GM19372 (cell line): ENCODE measurements at regions not wholly inside any gene's neighbourhood (a gene's known extent, or its start where the extent isn't known, plus 50 kb on each side); places are given as distances from the start of the nearest gene placed in this dataset.
A peak's percentile ranks its signal among the peaks of the same experiment; 100 is the strongest.

ENCODE experiments used
- ATAC-seq: cut with Tn5 transposase; IDR thresholded peaks from one replicate; pipeline ENCODE4 v1.9.1; 2021; ENCODE audit warnings: mild to moderate bottlenecking, low read depth, moderate library complexity; ENCODE audit not compliant: unreplicated experiment

DNA sequence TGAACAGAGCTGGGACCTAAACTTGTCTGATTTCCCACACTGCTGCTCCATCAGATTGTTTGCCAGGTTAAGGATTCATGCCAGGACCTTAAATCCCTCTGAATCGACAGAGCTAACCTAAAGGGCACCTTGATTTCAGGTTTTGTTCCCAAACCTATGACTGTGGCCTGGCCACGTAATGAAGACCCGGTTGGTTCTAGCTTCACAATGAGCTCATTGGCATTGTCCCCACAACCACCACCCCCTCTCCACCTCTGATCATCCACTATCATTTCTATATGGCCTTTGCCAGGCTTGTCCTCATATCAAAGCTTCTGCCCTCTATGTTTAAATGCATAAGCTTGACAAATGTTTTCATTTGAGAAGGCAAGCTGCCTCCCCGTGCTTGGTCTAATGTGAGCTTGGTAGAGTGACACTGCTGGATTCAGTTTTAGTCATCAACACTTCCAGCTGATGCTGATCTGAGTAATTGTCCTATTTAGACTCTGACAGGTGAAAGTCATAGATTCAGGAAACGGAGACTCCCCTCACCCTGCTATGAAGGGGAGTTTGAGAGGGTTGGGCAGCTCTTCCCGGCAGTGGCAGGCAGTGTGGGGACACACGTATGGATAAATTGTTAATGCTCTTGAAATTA, 407.1 kb upstream of the CFAP20DC start:
- ATAC-seq, result peak; percentile 83

DNA sequence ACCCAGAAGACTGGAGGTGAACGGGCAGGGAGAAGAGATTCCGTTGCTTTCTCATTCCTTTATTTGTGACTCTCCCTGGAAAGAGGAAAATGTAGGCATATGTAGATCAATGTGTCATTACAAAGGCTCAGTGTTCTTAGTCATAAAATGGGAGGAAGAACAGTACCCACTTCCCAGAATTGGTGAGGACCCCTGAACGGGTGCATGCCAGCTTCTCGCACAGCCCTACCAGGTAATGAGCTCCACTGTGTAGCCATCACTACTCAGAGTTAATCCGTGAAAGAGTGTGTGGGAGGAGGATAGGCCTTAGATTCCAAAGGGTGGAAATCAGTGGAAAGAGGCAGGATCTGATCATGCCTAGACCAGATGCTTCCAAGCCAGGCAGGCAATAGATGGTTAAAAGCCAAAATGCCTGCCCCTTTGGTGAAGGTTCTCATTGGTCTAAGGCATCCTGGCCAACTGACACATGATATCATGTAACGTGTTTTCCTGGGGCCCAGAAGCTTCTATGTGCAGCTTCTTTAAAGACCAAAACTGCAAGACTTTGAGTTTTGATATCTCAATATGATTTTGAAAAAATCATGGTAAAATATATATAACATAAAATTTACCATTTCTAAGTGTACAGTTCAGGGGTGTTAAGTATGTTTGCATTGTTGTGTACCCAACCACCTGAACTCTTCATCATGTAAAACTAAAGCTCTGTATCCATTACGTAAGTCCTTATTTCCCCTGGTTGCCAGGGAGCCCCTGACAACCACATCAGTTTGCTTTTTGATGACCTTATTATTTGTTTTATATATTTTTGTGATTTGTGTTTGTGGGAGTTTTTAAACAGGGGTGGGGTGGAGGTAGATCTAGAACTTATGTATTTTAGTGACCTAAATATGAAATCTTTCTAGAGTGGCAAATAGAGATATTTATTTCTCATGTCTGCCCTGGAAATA, 402.2 kb upstream of the CFAP20DC start:
- ATAC-seq, result no peak

DNA sequence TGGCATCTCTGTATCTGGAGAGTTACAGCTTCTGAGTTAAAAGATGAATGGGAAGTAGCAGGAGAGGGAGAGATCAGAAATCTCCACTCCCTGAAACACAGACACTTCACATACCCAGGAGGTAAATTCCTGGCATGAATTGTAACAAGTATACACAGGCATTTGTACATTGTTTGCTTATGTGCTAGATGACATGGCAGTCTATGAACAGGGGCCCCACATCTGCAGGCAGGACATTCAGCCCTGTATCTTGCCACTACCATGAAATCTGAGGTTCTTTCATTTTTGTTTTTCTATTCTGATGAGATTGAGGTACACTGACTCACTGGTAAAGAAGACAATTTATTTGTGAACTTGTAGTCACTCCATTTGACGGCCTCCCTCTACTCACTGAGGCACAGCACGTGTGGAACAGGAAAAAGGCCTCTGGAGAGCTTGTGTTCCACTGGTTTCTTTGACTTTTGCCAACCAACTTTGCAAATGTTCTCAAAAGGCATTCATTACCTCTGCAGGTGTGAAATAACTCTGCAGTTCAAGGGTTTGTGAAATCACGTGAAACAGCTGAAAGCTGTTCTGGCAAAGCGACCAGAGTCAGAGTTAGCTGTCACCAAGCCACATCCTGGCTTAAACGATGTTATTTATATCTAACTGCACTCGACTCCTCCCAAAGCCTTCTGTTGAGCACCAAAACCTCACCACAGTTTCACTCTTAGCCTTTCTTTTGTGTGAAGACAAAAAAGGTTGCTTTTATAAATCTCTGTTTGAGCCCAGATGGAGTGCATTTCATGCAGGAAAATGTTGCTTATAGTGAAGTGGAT, 401.3 kb upstream of the CFAP20DC start:
- ATAC-seq, result peak; percentile 93

DNA sequence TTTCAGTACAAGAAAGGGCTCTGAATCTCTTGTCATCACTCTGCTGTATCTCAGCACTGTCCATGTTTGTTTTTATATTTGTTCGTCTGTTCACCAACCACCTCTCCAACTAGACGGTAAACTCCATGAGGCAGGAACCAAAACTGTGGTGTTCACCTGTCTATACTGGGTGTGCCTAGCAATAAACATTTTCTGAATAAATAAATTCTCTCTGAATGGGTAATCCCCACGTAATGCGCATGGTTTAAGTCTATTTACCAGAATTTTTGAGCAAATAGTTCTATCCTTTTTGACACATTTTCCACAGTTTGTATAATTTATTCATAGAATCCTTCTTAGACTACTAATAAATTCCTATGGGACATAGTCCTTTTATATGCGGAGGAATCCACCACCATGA, 400.6 kb upstream of the CFAP20DC start:
- ATAC-seq, result no peak

DNA sequence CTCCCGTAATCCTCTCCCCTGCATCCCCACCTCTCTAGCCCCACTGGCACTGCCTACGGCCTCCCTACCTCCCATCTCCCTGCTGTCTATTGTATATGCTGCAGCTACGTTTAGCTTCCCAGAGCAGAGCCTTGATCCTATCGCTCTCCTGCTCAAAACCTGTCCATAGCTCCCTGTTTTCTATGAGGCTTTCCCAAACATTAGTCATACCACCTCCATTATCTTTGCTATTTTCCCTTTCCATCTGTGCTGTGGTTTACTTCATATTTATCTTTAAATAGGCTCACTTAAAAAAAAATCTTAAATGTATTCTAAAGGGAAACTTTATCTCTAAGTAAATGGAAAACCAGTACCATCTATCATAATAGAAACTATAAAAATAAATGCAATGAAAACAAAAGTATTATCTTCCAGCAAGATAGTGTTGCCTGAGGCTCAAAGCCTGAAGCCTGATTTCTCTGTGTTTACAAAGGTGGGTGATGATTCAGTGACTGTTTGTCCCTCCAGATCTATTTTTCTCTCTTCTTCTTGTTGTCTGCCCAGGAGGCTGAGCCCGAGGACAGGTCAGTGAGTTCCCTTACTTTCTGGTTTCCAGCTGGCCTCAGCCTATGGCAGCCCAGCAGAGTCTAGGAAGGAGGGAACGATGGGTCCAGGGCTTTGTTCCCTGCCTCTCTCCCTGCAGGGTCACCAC, 397.1 kb upstream of the CFAP20DC start:
- ATAC-seq, result no peak

DNA sequence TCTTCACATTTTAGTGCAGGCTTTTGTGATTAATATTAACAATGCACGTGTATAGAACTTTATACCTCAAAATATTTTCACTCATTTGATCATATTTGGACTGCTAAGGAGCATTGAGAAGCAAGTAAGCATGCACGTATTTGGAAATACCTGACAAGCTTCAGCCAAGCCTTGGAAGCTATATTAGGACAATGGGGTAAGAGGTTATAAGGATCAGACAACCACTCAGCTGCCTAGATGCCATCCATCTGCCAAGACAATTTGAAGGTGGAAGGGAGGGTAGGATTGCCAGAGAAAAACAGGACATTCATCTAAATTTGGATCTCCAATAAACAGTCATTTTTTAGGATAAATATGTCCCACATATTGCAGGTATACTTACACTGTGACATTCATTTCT, 394.9 kb upstream of the CFAP20DC start:
- no peak for ATAC-seq

DNA sequence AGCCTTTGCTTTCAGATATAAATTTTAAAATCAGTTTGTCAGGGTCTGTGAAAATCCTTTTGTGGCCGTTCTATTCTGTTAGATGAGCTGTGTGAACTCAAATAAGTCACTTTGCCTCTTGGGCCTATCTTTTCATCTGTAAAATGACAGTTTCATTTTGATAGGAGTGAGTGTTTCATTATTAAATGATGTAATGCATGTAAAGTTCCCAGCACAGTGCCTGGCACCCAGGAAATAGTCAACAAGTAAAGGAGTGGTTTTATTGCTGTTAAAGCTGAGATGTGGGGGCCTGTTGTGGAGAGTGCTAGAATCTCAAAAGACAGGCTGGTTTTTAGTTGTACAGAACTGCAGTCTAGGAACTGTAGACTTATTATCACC, 394.5 kb upstream of the CFAP20DC start:
- ATAC-seq, result no peak

DNA sequence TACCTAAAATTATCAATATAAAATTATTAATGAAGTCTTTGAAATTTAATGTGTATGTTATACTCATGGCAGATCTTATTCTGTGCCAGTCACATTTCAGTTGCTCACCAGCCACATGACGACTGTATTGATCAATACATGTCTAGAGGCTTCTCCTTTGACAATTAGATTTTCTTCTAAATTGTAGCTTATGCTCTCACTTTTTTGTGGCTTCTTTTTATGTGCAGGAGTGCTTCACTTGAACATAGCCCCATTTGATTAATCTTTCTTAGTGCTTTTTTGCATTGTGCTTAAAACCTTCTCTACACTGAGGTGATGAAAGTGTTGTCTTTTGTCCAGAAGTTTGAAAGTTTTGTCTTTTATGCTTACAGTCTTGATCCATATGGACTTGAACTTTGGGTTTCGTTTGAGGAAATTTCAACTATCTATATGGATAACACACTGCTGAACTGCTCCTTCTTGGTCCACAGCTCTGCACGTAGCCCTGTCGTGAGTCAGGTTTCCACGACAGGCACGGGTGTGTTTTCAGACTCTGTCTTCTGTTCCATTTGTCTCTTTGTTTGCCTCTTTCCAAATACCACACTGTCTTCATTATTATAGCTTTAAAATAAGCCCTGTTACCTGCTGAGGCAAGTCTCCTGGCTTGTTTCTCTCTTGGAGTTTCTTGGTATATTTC, 393.9 kb upstream of the CFAP20DC start:
- ATAC-seq, result no peak

DNA sequence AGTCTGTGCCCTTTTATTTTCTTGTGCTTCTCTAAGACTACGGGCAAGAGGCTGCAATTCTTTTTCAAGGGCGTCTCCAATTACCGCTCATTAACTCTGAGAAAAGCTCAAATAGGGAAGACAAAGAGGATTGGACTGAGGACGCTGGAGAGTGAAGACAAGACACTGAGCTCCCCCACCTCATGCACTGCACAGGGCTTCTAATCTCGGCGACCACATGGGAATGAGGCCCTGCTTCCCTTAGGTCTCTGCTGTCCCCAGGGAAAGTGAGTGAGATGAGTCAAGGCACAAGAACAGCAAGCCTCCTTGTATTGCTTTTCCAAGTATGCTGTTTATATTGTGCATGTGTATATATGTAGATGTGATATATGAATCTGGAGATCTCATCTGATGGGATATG, 392.2 kb upstream of the CFAP20DC start:
- no peak for ATAC-seq

DNA sequence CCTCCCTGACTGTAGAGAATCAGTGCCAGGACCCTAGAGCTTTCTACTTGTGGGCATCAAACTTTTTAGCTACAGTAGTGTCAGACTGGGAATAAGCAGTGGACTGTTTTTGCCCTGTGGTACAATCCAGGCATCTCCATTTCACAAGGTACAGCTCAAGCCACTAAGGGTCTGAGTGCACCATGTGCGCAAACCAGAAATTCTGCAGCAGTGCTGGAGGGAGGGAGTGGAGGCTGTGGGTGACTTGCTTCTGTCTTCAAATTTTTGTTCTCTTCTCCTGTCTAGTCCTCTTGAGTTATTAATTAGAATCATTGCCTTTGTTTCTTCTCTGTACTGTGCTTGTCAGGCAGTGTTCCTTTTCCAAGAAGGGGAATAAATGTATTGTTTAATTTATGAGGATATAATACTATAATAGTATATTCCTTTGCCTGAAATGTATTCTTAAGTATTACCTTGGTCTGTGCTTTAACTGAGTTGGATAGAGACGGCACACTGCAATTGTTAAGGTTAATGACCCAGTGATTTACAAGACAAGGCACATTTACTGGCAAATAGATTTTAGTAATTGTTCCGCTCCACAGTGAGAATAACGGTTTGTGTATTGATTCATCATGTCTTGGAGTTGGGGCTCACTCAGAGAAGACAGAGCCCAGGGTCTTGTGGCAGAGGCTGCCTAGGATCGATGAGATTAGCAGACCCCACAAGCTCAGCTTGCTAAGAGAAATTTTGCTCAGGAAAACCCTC, 390.6 kb upstream of the CFAP20DC start:
- ATAC-seq, result no peak

DNA sequence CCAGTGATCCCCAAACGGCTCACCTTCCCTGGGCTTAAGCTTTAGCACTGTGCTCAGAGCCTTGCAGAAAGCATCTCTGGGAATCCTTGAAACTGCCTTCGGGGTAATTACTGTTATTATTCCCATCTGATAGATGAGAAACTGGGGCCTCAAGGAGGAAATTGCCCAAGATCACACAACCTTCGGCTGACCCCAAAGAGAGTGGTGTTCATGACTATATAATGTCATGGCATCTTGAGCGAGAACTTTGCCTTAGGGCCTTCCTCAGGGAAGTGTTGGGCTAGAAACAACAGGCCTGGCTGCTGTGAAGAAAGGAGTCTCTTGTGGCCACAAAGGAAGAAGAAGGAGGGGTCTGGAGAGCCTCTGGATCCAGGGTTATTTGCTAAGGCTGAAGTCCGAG, 388.7 kb upstream of the CFAP20DC start:
- no peak for ATAC-seq

DNA sequence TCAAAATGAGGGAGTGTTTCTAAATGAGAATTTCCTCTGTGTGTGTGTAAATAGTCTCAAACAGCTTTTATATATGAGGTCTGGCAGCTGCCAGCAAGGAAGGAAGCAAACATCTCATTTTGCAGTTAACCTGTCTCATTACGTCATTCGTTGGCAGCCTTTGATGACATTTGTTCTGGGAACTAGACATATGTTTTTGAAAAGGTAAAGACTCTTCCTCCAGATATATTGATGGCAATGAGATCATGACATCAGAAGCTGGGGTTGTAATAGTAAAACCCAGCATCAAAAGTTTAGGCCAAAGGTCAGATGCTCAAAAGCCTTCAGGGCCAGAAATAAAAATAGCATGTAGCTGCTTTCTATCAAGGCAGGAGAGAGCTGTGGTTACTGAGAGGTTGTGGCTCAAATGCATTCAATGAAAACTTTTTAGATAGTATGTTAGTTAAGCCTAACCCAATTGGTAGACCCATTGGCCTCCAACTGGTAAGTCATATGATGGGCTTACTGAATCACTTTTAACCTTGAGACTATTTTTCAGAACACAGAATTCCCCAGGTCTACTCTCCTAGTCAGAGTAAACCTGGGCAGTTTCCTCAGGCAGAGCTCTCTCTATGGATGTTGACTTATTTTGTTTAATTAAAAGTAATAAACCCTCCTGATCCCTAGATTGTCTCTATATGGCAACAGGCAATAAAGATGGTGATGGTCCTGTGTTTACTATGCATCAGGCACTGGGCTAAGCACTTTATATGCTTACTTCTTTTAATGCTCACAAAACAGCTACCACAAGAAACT, 386.5 kb upstream of the CFAP20DC start:
- ATAC-seq, result no peak

DNA sequence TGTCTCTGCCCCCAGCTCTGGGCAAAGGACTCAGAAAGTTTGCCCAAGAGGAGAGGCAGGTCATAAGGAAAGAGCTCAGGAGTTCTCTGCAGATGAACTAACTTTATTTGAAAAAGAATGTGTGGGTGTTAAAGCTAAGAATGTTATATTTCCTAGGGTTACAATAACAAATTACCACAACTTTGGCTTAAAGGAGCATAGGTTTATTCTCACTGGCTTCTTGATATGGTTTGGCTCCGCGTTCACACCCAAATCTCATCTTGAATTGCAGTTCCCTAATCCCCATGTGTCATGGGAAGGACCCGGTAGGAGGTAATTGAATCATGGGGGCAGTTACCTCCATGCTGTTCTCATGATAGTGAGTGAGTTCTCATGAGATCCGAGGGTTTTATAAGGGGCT, 383.7 kb upstream of the CFAP20DC start:
- ATAC-seq, result no peak

DNA sequence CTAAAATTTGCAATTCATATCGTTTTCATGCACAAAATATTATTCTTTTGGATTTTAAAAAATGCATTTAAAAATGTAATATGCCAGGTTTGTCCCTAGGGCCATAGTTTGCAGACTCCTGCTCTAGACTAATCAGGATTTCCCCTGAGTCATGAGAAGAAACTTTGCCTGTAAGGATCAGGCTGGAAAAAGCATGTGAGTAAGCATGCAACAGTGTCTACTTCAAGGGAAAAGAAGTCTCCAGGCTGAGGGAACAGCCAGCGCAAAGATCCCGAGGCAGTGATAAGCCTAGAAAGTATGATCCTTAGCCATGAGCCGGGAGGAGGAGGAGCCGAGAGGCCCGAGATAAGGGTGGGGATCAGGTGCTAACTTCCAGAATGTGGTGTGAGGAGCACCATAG, 382.8 kb upstream of the CFAP20DC start:
- ATAC-seq, result no peak

DNA sequence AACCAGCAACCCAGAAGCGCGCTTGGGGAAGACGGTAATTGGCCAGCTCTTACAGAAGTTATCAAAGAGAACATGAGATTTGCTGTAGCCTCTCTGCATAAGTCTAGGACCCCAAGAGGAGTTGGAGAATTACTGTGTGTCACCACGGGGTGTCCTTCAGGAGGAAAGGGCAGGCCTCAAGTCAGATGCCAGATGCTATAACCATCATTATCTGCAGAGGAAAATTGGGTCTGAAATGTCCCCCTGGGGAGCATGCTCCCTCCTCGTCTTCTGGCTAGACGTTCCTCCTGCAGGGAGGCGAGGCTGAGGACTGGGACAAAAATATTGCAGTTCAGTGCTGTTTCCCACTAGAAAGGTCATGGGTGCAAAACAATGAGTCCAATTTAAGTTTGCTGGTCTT, 380.5 kb upstream of the CFAP20DC start:
- no peak for ATAC-seq

DNA sequence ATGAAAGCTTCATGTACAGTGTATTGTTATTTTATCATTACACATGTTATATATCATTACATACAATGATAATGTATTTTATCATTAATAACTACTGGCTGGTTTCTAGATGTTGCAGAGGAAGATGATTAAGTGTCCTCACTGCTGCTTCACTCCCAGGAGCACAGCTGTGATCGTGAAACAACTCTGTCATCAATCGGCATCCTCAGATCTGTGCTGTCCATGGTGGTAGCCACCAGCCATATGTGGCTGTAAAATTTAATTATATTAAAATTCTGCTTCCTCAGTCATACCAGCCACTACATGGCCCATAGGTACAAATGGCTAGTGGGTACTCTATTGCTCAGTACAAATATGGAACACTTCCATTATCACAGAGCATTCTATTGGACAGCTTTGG, 379.4 kb upstream of the CFAP20DC start:
- ATAC-seq, result no peak

DNA sequence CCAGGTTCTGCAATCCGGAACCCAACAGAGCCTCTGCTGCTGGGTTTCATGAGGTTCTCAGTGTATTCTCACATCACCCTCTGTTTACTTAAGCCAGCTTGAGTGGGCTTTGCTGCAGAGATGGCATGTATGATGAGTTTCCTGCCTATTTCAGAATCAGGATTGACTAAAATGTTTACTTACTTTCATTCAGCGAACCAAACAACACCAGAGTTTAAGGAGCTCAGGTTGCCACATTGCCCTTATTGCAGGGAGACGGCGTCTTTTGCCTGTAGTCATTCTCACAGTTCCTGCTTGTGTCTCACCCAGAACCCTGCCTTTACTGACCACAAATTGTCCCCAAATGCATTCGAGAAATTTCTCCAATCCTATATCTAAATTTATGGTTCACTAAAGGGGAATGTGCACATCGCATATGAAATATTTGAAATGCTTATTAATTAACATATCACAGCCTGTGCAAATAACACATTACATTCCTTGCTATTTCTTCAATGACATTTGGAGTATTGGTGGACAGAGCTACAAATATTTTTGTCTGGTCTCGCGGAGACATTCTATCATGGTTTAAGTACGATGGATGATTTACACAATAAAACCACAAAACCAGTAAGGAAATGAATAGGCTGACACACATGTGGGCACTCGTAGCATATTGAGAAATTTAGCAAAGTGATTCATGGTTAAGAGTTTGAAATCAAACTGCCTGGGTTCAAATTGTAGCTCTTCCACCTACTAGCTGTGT, 377.2 kb upstream of the CFAP20DC start:
- no peak for ATAC-seq

DNA sequence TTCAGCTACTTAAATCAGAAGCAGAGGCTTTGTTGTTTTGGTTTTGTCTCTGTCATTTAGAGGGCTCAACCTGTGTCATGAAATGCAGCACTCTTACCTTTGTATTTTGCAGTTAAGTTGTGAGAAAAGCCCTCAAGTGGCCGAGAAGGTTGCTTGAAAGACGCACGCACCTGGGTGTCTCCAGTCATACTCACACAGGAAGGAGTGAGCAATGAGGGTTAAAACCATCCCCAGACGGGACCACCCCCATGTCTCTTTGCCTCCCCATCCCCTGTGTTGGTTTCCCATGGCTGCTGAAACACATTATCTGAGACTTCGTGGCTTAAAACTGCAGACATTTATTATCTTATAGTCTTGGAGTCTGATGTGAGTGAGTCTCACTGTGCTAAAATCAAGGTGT, 376.1 kb upstream of the CFAP20DC start:
- no peak for ATAC-seq
